Erythroblast (primary cell): ENCODE measurements at regions not wholly inside any gene's neighbourhood (a gene's known extent, or its start where the extent isn't known, plus 50 kb on each side); places are given as distances from the start of the nearest gene placed in this dataset.

ENCODE experiments used
- GATA1 ChIP-seq: IDR thresholded peaks from 2 replicates; pipeline ENCODE4 v1.6.1; 2011; ENCODE audit warnings: low read depth, mild to moderate bottlenecking, control low read depth, low read length, moderate library complexity
- POLR2A ChIP-seq: IDR thresholded peaks from 2 replicates; pipeline ENCODE4 v1.6.1; 2011; ENCODE audit warnings: mild to moderate bottlenecking, low read length

DNA sequence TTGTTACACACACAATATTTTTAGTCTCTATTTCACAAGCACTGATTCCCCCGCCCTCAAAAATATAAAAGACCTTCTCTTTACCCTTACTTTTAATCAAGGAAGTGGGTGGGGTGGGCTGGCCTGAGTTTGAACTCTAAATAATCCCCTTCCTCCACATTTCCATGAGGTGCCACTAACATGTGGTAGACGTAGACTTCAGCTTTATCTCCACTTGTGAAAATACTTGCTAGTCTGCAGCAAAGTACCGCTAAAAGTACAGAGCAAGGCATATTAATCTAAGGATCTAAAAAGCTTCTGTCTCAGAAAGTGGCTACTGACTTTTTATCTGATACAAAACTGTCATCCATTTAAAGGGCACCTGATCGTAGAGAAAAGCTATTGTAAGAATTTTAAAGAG, 739.6 kb upstream of the SLC10A2 start:
- TF ChIP-seq POLR2A (no peak), GATA1 (no peak)
